Effector memory CD8-positive, alpha-beta T cell (primary cell): ENCODE measurements at regions not wholly inside any gene's neighbourhood (a gene's known extent, or its start where the extent isn't known, plus 50 kb on each side); places are given as distances from the start of the nearest gene placed in this dataset.

ENCODE experiments used
- ATAC-seq: fragments of 150-1000 bp; cut with Tn5 transposase; replicated peaks from 2 replicates; pipeline ENCODE4 v1.10.0; 2021; ENCODE audit warnings: mild to moderate bottlenecking, moderate library complexity
- DNase-seq, 3 experiments: peaks; one replicate each; pipeline ENCODE4 v3.0.0; 2021
- H3K27ac Mint-ChIP-seq, 2 donors: one replicate each; pipeline ENCODE4 v1.8.0; 2022; ENCODE audit warnings: mild to moderate bottlenecking in 2 of 2, mixed read lengths in 2 of 2, moderate library complexity in 2 of 2
- H3K27me3 Mint-ChIP-seq, 2 donors: one replicate each; pipeline ENCODE4 v1.8.0; 2022; ENCODE audit warnings: mixed read lengths in 2 of 2
- H3K36me3 Mint-ChIP-seq: one replicate; pipeline ENCODE4 v1.8.0; 2022; ENCODE audit warnings: mild to moderate bottlenecking, moderate library complexity, mixed read lengths; ENCODE audit not compliant: insufficient read depth
- H3K4me1 Mint-ChIP-seq, 2 donors: one replicate each; pipeline ENCODE4 v1.8.0; 2022; ENCODE audit warnings: low read depth in 2 of 2, mixed read lengths in 2 of 2
- H3K4me3 Mint-ChIP-seq, 2 donors: one replicate each; pipeline ENCODE4 v1.8.0; 2022; ENCODE audit warnings: mild to moderate bottlenecking in 2 of 2, mixed read lengths in 2 of 2, moderate library complexity in 2 of 2
- H3K9me3 Mint-ChIP-seq, 2 donors: one replicate each; pipeline ENCODE4 v1.8.0; 2022; ENCODE audit warnings: mixed read lengths in 2 of 2

GRCh38 chr3:103308921-103309320 lies 874.1 kb downstream of the ZPLD1 start:
- Mint-ChIP-seq H3K27me3 (no peaks in the 10 kb centered on the region), H3K9me3 (peaks cover 3 to 7% of the 10 kb centered on the region in 2 donors), H3K27ac (no peak overlapping the region), H3K4me3 (no peak overlapping the region), H3K36me3 (no peaks in the 10 kb centered on the region), H3K4me1 (no peaks in the 10 kb centered on the region)
- ATAC-seq (no peak), DNase-seq (no peak)

GRCh38 chr3:103319912-103320311 lies 885.1 kb downstream of the ZPLD1 start:
- ATAC-seq = no peak
- no peak for DNase-seq
- Mint-ChIP-seq H3K27ac (no peak overlapping the region), H3K36me3 (no peaks in the 10 kb centered on the region), H3K4me1 (no peaks in the 10 kb centered on the region), H3K9me3 (peaks cover 0 to 9% of the 10 kb centered on the region in 2 donors), H3K4me3 (no peak overlapping the region), H3K27me3 (no peaks in the 10 kb centered on the region)

GRCh38 chr3:103337179-103337845 lies 902.5 kb downstream of the ZPLD1 start:
- H3K9me3 Mint-ChIP-seq = peaks cover 4 to 7% of the 10 kb centered on the region in 2 donors
- ATAC-seq (no peak), DNase-seq (no peak)
- no peaks in the 10 kb centered on the region for H3K36me3 Mint-ChIP-seq
- H3K4me1 Mint-ChIP-seq = no peaks in the 10 kb centered on the region
- H3K27me3 Mint-ChIP-seq = no peaks in the 10 kb centered on the region
- no peak overlapping the region for H3K4me3 Mint-ChIP-seq
- H3K27ac Mint-ChIP-seq = no peak overlapping the region

GRCh38 chr3:103341078-103341606 lies 906.3 kb downstream of the ZPLD1 start:
- no peak overlapping the region for H3K4me3 Mint-ChIP-seq
- H3K36me3 Mint-ChIP-seq = no peaks in the 10 kb centered on the region
- no peak overlapping the region for H3K27ac Mint-ChIP-seq
- H3K4me1 Mint-ChIP-seq = no peaks in the 10 kb centered on the region
- no peak for ATAC-seq
- no peaks in the 10 kb centered on the region for H3K27me3 Mint-ChIP-seq
- no peak for DNase-seq
- peaks cover 0 to 3% of the 10 kb centered on the region in 2 donors for H3K9me3 Mint-ChIP-seq

GRCh38 chr3:103342205-103342731 lies 907.5 kb downstream of the ZPLD1 start:
- Mint-ChIP-seq H3K27me3 (no peaks in the 10 kb centered on the region), H3K4me1 (no peaks in the 10 kb centered on the region), H3K36me3 (no peaks in the 10 kb centered on the region), H3K9me3 (peaks cover 0 to under 1% of the 10 kb centered on the region in 2 donors), H3K27ac (no peak overlapping the region), H3K4me3 (no peak overlapping the region)
- no peak for DNase-seq
- ATAC-seq = no peak

GRCh38 chr3:103349760-103350159 lies 914.9 kb downstream of the ZPLD1 start:
- Mint-ChIP-seq H3K4me3 (no peak overlapping the region), H3K27me3 (no peaks in the 10 kb centered on the region), H3K4me1 (no peaks in the 10 kb centered on the region), H3K9me3 (peaks cover 0 to 3% of the 10 kb centered on the region in 2 donors), H3K27ac (no peak overlapping the region), H3K36me3 (no peaks in the 10 kb centered on the region)
- DNase-seq (no peak), ATAC-seq (no peak)

- H3K27ac Mint-ChIP-seq = no peak overlapping the region
- H3K36me3 Mint-ChIP-seq = no peaks in the 10 kb centered on the region
- ATAC-seq (no peak), DNase-seq (no peak)
- no peaks in the 10 kb centered on the region for H3K27me3 Mint-ChIP-seq
- H3K4me1 Mint-ChIP-seq = no peaks in the 10 kb centered on the region
- H3K4me3 Mint-ChIP-seq = no peak overlapping the region
- peaks cover 0 to 9% of the 10 kb centered on the region in 2 donors for H3K9me3 Mint-ChIP-seq
Observed at GRCh38 chr3:103365467-103365866, 930.7 kb downstream of the ZPLD1 start.

GRCh38 chr3:103367481-103367880 lies 932.7 kb downstream of the ZPLD1 start:
- Mint-ChIP-seq H3K4me3 (no peak overlapping the region), H3K27ac (no peak overlapping the region), H3K27me3 (no peaks in the 10 kb centered on the region), H3K9me3 (peaks cover 0 to 6% of the 10 kb centered on the region in 2 donors), H3K36me3 (no peaks in the 10 kb centered on the region), H3K4me1 (no peaks in the 10 kb centered on the region)
- ATAC-seq (no peak), DNase-seq (no peak)

- Mint-ChIP-seq H3K27me3 (no peaks in the 10 kb centered on the region), H3K4me3 (no peak overlapping the region), H3K4me1 (no peaks in the 10 kb centered on the region), H3K36me3 (no peaks in the 10 kb centered on the region), H3K9me3 (peaks cover 0 to 3% of the 10 kb centered on the region in 2 donors), H3K27ac (no peak overlapping the region)
- no peak for DNase-seq
- ATAC-seq = no peak
Observed at GRCh38 chr3:103371411-103371810, 936.6 kb downstream of the ZPLD1 start.

- Mint-ChIP-seq H3K9me3 (peaks cover 2 to 3% of the 10 kb centered on the region in 2 donors), H3K36me3 (no peaks in the 10 kb centered on the region), H3K27me3 (no peaks in the 10 kb centered on the region), H3K4me1 (no peaks in the 10 kb centered on the region), H3K4me3 (no peak overlapping the region), H3K27ac (no peak overlapping the region)
- DNase-seq = no peak
- ATAC-seq = no peak
Observed at GRCh38 chr3:103372031-103372430, 937.2 kb downstream of the ZPLD1 start.

GRCh38 chr3:103380391-103380790 lies 945.6 kb downstream of the ZPLD1 start:
- Mint-ChIP-seq H3K4me3 (no peak overlapping the region), H3K9me3 (peaks cover 5 to 7% of the 10 kb centered on the region in 2 donors), H3K27me3 (no peaks in the 10 kb centered on the region), H3K36me3 (no peaks in the 10 kb centered on the region), H3K4me1 (no peaks in the 10 kb centered on the region), H3K27ac (no peak overlapping the region)
- no peak for ATAC-seq
- DNase-seq = no peak

GRCh38 chr3:103381296-103382079 lies 946.7 kb downstream of the ZPLD1 start:
- Mint-ChIP-seq H3K36me3 (no peaks in the 10 kb centered on the region), H3K27me3 (no peaks in the 10 kb centered on the region), H3K9me3 (peaks cover 5 to 7% of the 10 kb centered on the region in 2 donors), H3K4me3 (no peak overlapping the region), H3K4me1 (no peaks in the 10 kb centered on the region), H3K27ac (no peak overlapping the region)
- ATAC-seq (no peak), DNase-seq (no peak)

- Mint-ChIP-seq H3K27me3 (no peaks in the 10 kb centered on the region), H3K36me3 (no peaks in the 10 kb centered on the region), H3K4me1 (no peaks in the 10 kb centered on the region), H3K27ac (no peak overlapping the region), H3K4me3 (no peak overlapping the region), H3K9me3 (peaks cover 0 to 5% of the 10 kb centered on the region in 2 donors)
- ATAC-seq = no peak
- no peak for DNase-seq
Observed at GRCh38 chr3:103385961-103386656, 951.3 kb downstream of the ZPLD1 start.
